Fibroblast of lung (primary cell): ENCODE measurements at regions not wholly inside any gene's neighbourhood (a gene's known extent, or its start where the extent isn't known, plus 50 kb on each side); places are given as distances from the start of the nearest gene placed in this dataset.

Experiments
- DNase-seq, 2 donors: peaks; one replicate each; pipeline versions ENCODE4 v3.0.0 to v3.0.0-alpha.2; 2010; ENCODE audit warnings: low read depth in 2 of 2
- H2AFZ ChIP-seq: 2 replicates; pipeline ENCODE4 v1.5.1; 2012; ENCODE audit warnings: low read length, control low read depth, inconsistent platforms
- H3K27ac ChIP-seq: 2 replicates; pipeline ENCODE4 v1.5.1; 2011; ENCODE audit warnings: low read length, control low read depth; ENCODE audit not compliant: insufficient read depth
- H3K27me3 ChIP-seq: 2 replicates; pipeline ENCODE4 v1.5.1; 2011; ENCODE audit warnings: mild to moderate bottlenecking, low read length; ENCODE audit not compliant: control insufficient read depth, insufficient read depth
- H3K36me3 ChIP-seq: 2 replicates; pipeline ENCODE4 v1.5.1; 2011; ENCODE audit warnings: low read length; ENCODE audit not compliant: control insufficient read depth, insufficient read depth
- H3K4me1 ChIP-seq: 2 replicates; pipeline ENCODE4 v1.5.1; 2011; ENCODE audit warnings: low read length; ENCODE audit not compliant: control insufficient read depth, insufficient read depth; ENCODE audit errors: extremely low read depth
- H3K4me2 ChIP-seq: 2 replicates; pipeline ENCODE4 v1.5.1; 2011; ENCODE audit warnings: low read length, control low read depth; ENCODE audit not compliant: insufficient read depth; ENCODE audit errors: extremely low read depth
- H3K4me3 ChIP-seq, 4 experiments: fragments of 200-600 bp in 1 of 4; sonication (generic) in 1 of 4; replicated peaks in 1 of 4; 2 replicates each; pipeline ENCODE4 v1.5.1; 2011 to 2016; ENCODE audit warnings: low read length in 4 of 4, low read depth in 3 of 4, mild to moderate bottlenecking in 3 of 4, control low read depth in 2 of 4, inconsistent platforms in 1 of 4, mixed read lengths in 1 of 4; ENCODE audit not compliant: insufficient read depth in 1 of 4; ENCODE audit errors: control extremely low read depth in 1 of 4
- H3K79me2 ChIP-seq: 2 replicates; pipeline ENCODE4 v1.5.1; 2012; ENCODE audit warnings: mild to moderate bottlenecking, low read length, inconsistent platforms; ENCODE audit not compliant: control insufficient read depth, insufficient read depth
- H3K9ac ChIP-seq: 2 replicates; pipeline ENCODE4 v1.5.1; 2011; ENCODE audit warnings: mild to moderate bottlenecking, low read length, control low read depth; ENCODE audit not compliant: insufficient read depth
- H3K9me3 ChIP-seq: 2 replicates; pipeline ENCODE4 v1.5.1; 2012; ENCODE audit warnings: low read depth, low read length; ENCODE audit not compliant: control insufficient read depth, insufficient read depth
- H4K20me1 ChIP-seq: 2 replicates; pipeline ENCODE4 v1.5.1; 2011; ENCODE audit warnings: low read length; ENCODE audit not compliant: control insufficient read depth, insufficient read depth; ENCODE audit errors: extremely low read depth
- EZH2 ChIP-seq: IDR thresholded peaks from 2 replicates; pipeline ENCODE4 v1.5.1; 2012; ENCODE audit warnings: low read length, control low read depth, mild to moderate bottlenecking; ENCODE audit errors: missing control alignments
- TF ChIP-seq, protein P1 (sequence below), 2 donors: IDR thresholded peaks in 1 of 2; conservative IDR thresholded peaks in 1 of 2; 1 replicate in 1 of 2; 2 replicates in 1 of 2; pipeline ENCODE4 v1.5.1; 2011 to 2012; ENCODE audit warnings: low read length in 2 of 2, control low read depth in 1 of 2, inconsistent platforms in 1 of 2, low read depth in 1 of 2, mild to moderate bottlenecking in 1 of 2

- Histone ChIP-seq H2AFZ (no peak overlapping the region), H3K4me1 (no peaks in the 10 kb centered on the region), H3K79me2 (no peaks in the 10 kb centered on the region), H3K27ac (no peak overlapping the region), H3K4me2 (no peak overlapping the region), H4K20me1 (no peaks in the 10 kb centered on the region), H3K9ac (no peak overlapping the region), H3K27me3 (no peaks in the 10 kb centered on the region), H3K36me3 (no peaks in the 10 kb centered on the region), H3K4me3 (no peak overlapping the region), H3K9me3 (no peaks in the 10 kb centered on the region)
- no peak for TF ChIP-seq EZH2
- peak in 1 of 2 donors; percentile 33 for DNase-seq
These were observed 337.6 kb downstream of the CDC5L start for GRCh38 chr6:44725070-44725469.

- TF ChIP-seq EZH2 = no peak
- TF ChIP-seq, protein P1, sequence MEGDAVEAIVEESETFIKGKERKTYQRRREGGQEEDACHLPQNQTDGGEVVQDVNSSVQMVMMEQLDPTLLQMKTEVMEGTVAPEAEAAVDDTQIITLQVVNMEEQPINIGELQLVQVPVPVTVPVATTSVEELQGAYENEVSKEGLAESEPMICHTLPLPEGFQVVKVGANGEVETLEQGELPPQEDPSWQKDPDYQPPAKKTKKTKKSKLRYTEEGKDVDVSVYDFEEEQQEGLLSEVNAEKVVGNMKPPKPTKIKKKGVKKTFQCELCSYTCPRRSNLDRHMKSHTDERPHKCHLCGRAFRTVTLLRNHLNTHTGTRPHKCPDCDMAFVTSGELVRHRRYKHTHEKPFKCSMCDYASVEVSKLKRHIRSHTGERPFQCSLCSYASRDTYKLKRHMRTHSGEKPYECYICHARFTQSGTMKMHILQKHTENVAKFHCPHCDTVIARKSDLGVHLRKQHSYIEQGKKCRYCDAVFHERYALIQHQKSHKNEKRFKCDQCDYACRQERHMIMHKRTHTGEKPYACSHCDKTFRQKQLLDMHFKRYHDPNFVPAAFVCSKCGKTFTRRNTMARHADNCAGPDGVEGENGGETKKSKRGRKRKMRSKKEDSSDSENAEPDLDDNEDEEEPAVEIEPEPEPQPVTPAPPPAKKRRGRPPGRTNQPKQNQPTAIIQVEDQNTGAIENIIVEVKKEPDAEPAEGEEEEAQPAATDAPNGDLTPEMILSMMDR (conservative IDR thresholded peaks at IDR 0.05 in 1 of 2, IDR thresholded peaks at IDR 0.05 in 1 of 2; ENCODE audit: low read depth in 1 of 2, low read length in 2 of 2) = no peak
- Histone ChIP-seq H3K9ac (no peak overlapping the region), H3K27me3 (no peaks in the 10 kb centered on the region), H3K9me3 (no peaks in the 10 kb centered on the region), H4K20me1 (no peaks in the 10 kb centered on the region), H2AFZ (no peak overlapping the region), H3K27ac (no peak overlapping the region), H3K36me3 (no peaks in the 10 kb centered on the region), H3K4me3 (no peak overlapping the region), H3K4me1 (no peaks in the 10 kb centered on the region), H3K4me2 (no peak overlapping the region), H3K79me2 (no peaks in the 10 kb centered on the region)
- DNase-seq = no peak
These were observed 340.4 kb downstream of the CDC5L start for GRCh38 chr6:44727651-44728630.

DNA sequence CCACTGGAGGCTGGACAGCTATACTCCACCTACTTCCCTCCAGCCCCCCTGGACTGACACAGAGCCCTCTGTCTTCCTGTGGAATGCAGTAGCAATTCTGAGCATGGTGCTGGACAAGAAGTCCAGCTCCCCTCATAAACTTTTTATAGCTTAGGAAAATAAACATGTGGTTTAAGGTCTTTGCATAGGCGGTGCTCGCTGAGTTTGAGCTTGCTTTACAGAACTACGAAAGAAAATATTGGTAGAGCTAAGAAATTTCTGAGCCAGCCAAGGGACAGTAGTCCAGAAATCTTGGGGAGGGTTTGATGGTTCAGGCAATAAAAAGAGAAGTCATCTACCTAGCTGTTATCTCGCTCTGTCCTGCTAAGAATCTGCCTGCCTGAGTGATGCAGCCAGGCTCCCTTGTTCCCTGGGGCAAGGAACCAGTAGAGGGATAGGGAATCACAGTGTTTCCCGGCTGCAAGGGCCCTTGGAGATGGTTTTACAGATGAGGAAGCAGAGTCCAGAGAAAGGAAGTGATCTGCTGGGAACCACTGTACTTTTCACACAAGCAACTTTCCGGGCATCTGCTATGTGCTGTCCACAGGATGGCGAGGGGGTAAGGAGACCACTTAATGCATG is 343.4 kb downstream of the CDC5L start:
- H3K27me3 ChIP-seq = peaks cover 3% of the 10 kb centered on the region
- no peak overlapping the region for H3K27ac ChIP-seq
- no peaks in the 10 kb centered on the region for H3K4me1 ChIP-seq
- H3K4me2 ChIP-seq = no peak overlapping the region
- H2AFZ ChIP-seq = no peak overlapping the region
- peak; percentile 79 to 84 for DNase-seq
- H3K36me3 ChIP-seq = no peaks in the 10 kb centered on the region
- TF ChIP-seq, protein P1 (conservative IDR thresholded peaks at IDR 0.05 in 1 of 2, IDR thresholded peaks at IDR 0.05 in 1 of 2; ENCODE audit: low read depth in 1 of 2, low read length in 2 of 2) = no peak
- H4K20me1 ChIP-seq = no peaks in the 10 kb centered on the region
- H3K79me2 ChIP-seq = no peaks in the 10 kb centered on the region
- H3K4me3 ChIP-seq = no peak overlapping the region
- no peak overlapping the region for H3K9ac ChIP-seq
- H3K9me3 ChIP-seq = no peaks in the 10 kb centered on the region
